GM12878 (cell line): ENCODE measurements at regions not wholly inside any gene's neighbourhood (a gene's known extent, or its start where the extent isn't known, plus 50 kb on each side); places are given as distances from the start of the nearest gene placed in this dataset.

Experiments used
- BACH1 ChIP-seq: fragments of 450-650 bp; IDR thresholded peaks from 2 replicates; pipeline ENCODE4 v1.6.1; 2017; ENCODE audit warnings: mild to moderate bottlenecking, borderline replicate concordance
- EZH2 ChIP-seq: IDR thresholded peaks from 2 replicates; pipeline ENCODE4 v1.6.1; 2012; ENCODE audit warnings: low read depth, mild to moderate bottlenecking, control low read depth, inconsistent platforms, low read length, borderline replicate concordance; ENCODE audit not compliant: control insufficient read depth

DNA sequence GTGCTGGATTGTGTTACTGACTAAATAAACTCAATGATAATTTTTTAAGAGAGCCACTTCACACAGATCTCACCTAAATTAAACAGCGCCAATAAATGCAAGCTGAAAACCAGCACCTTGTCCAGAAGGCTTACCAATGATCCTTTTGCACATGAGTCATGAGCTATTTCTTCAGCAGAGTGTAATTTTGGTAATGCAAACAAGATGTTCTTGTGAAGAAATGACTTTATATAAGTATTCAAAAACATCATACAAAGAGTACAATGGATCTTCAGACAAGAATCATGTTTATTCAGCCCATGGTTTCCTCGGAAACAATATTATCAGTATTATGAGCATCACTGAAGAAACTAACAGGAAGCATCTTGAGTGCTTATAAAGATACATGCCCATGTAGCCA is 263.8 kb upstream of the UBE2E2 start:
- TF ChIP-seq EZH2 (no peak), BACH1 (no peak)
